Loucy (cell line): ENCODE measurements at regions not wholly inside any gene's neighbourhood (a gene's known extent, or its start where the extent isn't known, plus 50 kb on each side); places are given as distances from the start of the nearest gene placed in this dataset.

Experiments
- H2AFZ ChIP-seq: fragments of 200-600 bp; sonication (generic); 2 replicates; pipeline ENCODE4 v1.6.0; 2016; ENCODE audit warnings: antibody characterized with exemption, mild to moderate bottlenecking, low read length, moderate library complexity
- H3F3A ChIP-seq: fragments of 200-600 bp; 2 replicates; pipeline ENCODE4 v1.6.0; 2016; ENCODE audit warnings: antibody characterized with exemption, low read depth, mild to moderate bottlenecking
- H3K27me3 ChIP-seq: fragments of 200-600 bp; sonication (generic); 2 replicates; pipeline ENCODE4 v1.6.1; 2014; ENCODE audit warnings: low read length, mild to moderate bottlenecking; ENCODE audit not compliant: insufficient read depth, poor library complexity, severe bottlenecking
- H3K36me3 ChIP-seq: fragments of 200-600 bp; sonication (generic); 2 replicates; pipeline ENCODE4 v1.6.1; 2016; ENCODE audit warnings: low read length; ENCODE audit not compliant: insufficient read depth
- H3K4me1 ChIP-seq: fragments of 200-600 bp; sonication (generic); 2 replicates; pipeline ENCODE4 v1.5.1; 2014; ENCODE audit warnings: low read length, mild to moderate bottlenecking; ENCODE audit not compliant: insufficient read depth, poor library complexity, severe bottlenecking
- H3K4me2 ChIP-seq: fragments of 200-600 bp; sonication (generic); 2 replicates; pipeline ENCODE4 v1.6.0; 2014; ENCODE audit warnings: antibody characterized with exemption, low read length, low read depth, mild to moderate bottlenecking; ENCODE audit not compliant: poor library complexity, severe bottlenecking
- H3K4me3 ChIP-seq: fragments of 200-600 bp; sonication (generic); 2 replicates; pipeline ENCODE4 v1.5.1; 2014; ENCODE audit warnings: low read length, mild to moderate bottlenecking, mixed read lengths; ENCODE audit not compliant: poor library complexity, severe bottlenecking
- H3K79me2 ChIP-seq: fragments of 200-600 bp; sonication (generic); 2 replicates; pipeline ENCODE4 v1.6.1; 2014; ENCODE audit warnings: low read length; ENCODE audit not compliant: insufficient read depth
- H3K9ac ChIP-seq: fragments of 200-600 bp; sonication (generic); 2 replicates; pipeline ENCODE4 v1.6.0; 2014; ENCODE audit warnings: mild to moderate bottlenecking, low read depth, low read length, moderate library complexity; ENCODE audit not compliant: poor library complexity, severe bottlenecking
- H3K9me2 ChIP-seq: fragments of 200-600 bp; sonication (generic); replicated peaks from 2 replicates; pipeline ENCODE4 v1.6.1; 2016; ENCODE audit warnings: low read depth, low read length, mixed read lengths
- H3K9me3 ChIP-seq: fragments of 200-600 bp; sonication (generic); 2 replicates; pipeline ENCODE4 v1.6.1; 2014; ENCODE audit warnings: mild to moderate bottlenecking, antibody characterized with exemption, low read length, low read depth; ENCODE audit not compliant: insufficient read depth
- H4K20me1 ChIP-seq: fragments of 200-600 bp; sonication (generic); 2 replicates; pipeline ENCODE4 v1.6.0; 2014; ENCODE audit warnings: antibody characterized with exemption, low read length, mild to moderate bottlenecking; ENCODE audit not compliant: insufficient read depth, poor library complexity, severe bottlenecking
- CTCF ChIP-seq: fragments of 200-600 bp; sonication (generic); conservative IDR thresholded peaks from 2 replicates; pipeline ENCODE4 v1.5.1; 2014; ENCODE audit warnings: mild to moderate bottlenecking, antibody characterized with exemption, low read length
- EZH2phosphoT487 ChIP-seq: fragments of 200-600 bp; IDR thresholded peaks from 2 replicates; pipeline ENCODE4 v1.6.1; 2018; ENCODE audit warnings: antibody characterized with exemption, mild to moderate bottlenecking, moderate library complexity, borderline replicate concordance

GRCh38 chr15:59904450-59905135, 99.5 kb upstream of the FOXB1 start:
- Histone ChIP-seq H3F3A (no peaks in the 10 kb centered on the region), H3K36me3 (no peaks in the 10 kb centered on the region), H3K27me3 (no peaks in the 10 kb centered on the region), H3K9me3 (no peaks in the 10 kb centered on the region), H4K20me1 (no peaks in the 10 kb centered on the region), H3K4me3 (no peak overlapping the region), H2AFZ (no peak overlapping the region), H3K9me2 (no peaks in the 10 kb centered on the region), H3K9ac (no peak overlapping the region), H3K4me2 (no peak overlapping the region), H3K79me2 (no peaks in the 10 kb centered on the region), H3K4me1 (no peaks in the 10 kb centered on the region)
- TF ChIP-seq CTCF (no peak), EZH2phosphoT487 (no peak)

GRCh38 chr15:59896663-59897074, 107.4 kb upstream of the FOXB1 start:
- Histone ChIP-seq H3K36me3 (no peaks in the 10 kb centered on the region), H4K20me1 (no peaks in the 10 kb centered on the region), H2AFZ (no peak overlapping the region), H3K4me1 (no peaks in the 10 kb centered on the region), H3K9ac (no peak overlapping the region), H3K4me2 (no peak overlapping the region), H3K9me3 (no peaks in the 10 kb centered on the region), H3K4me3 (no peak overlapping the region), H3K27me3 (no peaks in the 10 kb centered on the region), H3K9me2 (no peaks in the 10 kb centered on the region), H3F3A (no peaks in the 10 kb centered on the region), H3K79me2 (no peaks in the 10 kb centered on the region)
- TF ChIP-seq CTCF (no peak), EZH2phosphoT487 (no peak)

GRCh38 chr15:59894835-59895234, 109.3 kb upstream of the FOXB1 start:
- no peaks in the 10 kb centered on the region for H3K36me3 ChIP-seq
- no peak overlapping the region for H2AFZ ChIP-seq
- no peaks in the 10 kb centered on the region for H3K79me2 ChIP-seq
- H3K4me2 ChIP-seq = no peak overlapping the region
- H3K9me2 ChIP-seq = no peaks in the 10 kb centered on the region
- H3K9ac ChIP-seq = no peak overlapping the region
- H3K27me3 ChIP-seq = no peaks in the 10 kb centered on the region
- H3K9me3 ChIP-seq = no peaks in the 10 kb centered on the region
- H3K4me1 ChIP-seq = no peaks in the 10 kb centered on the region
- no peaks in the 10 kb centered on the region for H3F3A ChIP-seq
- no peaks in the 10 kb centered on the region for H4K20me1 ChIP-seq
- TF ChIP-seq CTCF (no peak), EZH2phosphoT487 (no peak)
- no peak overlapping the region for H3K4me3 ChIP-seq
